Mesenchymal stem cell (in vitro differentiated cells and primary cell): ENCODE measurements at regions not wholly inside any gene's neighbourhood (a gene's known extent, or its start where the extent isn't known, plus 50 kb on each side); places are given as distances from the start of the nearest gene placed in this dataset.

Experiments used
- DNase-seq: peaks from one replicate; pipeline ENCODE4 v3.0.0-alpha.2; 2013
- H2AFZ ChIP-seq: one replicate; pipeline ENCODE4 v1.6.1; 2013; ENCODE audit warnings: low read depth, mild to moderate bottlenecking, control low read depth, inconsistent platforms, low read length, moderate library complexity
- H2AK5ac ChIP-seq: 2 replicates; pipeline ENCODE4 v1.6.1; 2013; ENCODE audit warnings: low read length, moderate library complexity, mild to moderate bottlenecking, inconsistent platforms; ENCODE audit not compliant: severe bottlenecking
- H2BK120ac ChIP-seq: one replicate; pipeline ENCODE4 v1.6.1; 2013; ENCODE audit warnings: low read depth, mild to moderate bottlenecking, inconsistent platforms, low read length, moderate library complexity
- H2BK12ac ChIP-seq, 2 experiments: one replicate each; pipeline ENCODE4 v1.6.1; 2013; ENCODE audit warnings: inconsistent platforms in 2 of 2, low read length in 2 of 2, mild to moderate bottlenecking in 2 of 2, moderate library complexity in 2 of 2, control low read depth in 1 of 2
- H2BK15ac ChIP-seq: one replicate; pipeline ENCODE4 v1.6.1; 2013; ENCODE audit warnings: mild to moderate bottlenecking, low read depth, inconsistent platforms; ENCODE audit not compliant: poor library complexity, severe bottlenecking
- H2BK5ac ChIP-seq: 2 replicates; pipeline ENCODE4 v1.6.1; 2013; ENCODE audit warnings: low read depth, mild to moderate bottlenecking, low read length, control low read depth, inconsistent platforms; ENCODE audit not compliant: poor library complexity, severe bottlenecking
- H3K14ac ChIP-seq, 2 experiments: one replicate each; pipeline ENCODE4 v1.6.1; 2013; ENCODE audit warnings: inconsistent platforms in 2 of 2, low read length in 2 of 2, control low read depth in 1 of 2, mild to moderate bottlenecking in 1 of 2, moderate library complexity in 1 of 2
- H3K18ac ChIP-seq, 2 experiments: one replicate each; pipeline ENCODE4 v1.6.1; 2013; ENCODE audit warnings: inconsistent platforms in 2 of 2, low read length in 2 of 2, control low read depth in 1 of 2, low read depth in 1 of 2, mild to moderate bottlenecking in 1 of 2
- H3K23ac ChIP-seq, 2 experiments: one replicate each; pipeline ENCODE4 v1.6.1; 2013; ENCODE audit warnings: inconsistent platforms in 2 of 2, low read length in 2 of 2, mild to moderate bottlenecking in 2 of 2, moderate library complexity in 2 of 2, control low read depth in 1 of 2
- H3K27ac ChIP-seq: 2 replicates; pipeline ENCODE4 v1.5.1; 2013; ENCODE audit warnings: mild to moderate bottlenecking, moderate library complexity, low read length, control low read depth, inconsistent platforms; ENCODE audit not compliant: poor library complexity, severe bottlenecking
- H3K27me3 ChIP-seq, 2 experiments: 2 replicates each; pipeline versions ENCODE4 v1.6.1 to v1.7.0; 2013; ENCODE audit warnings: low read length in 2 of 2, mild to moderate bottlenecking in 2 of 2, moderate library complexity in 2 of 2, control low read depth in 1 of 2, inconsistent platforms in 1 of 2; ENCODE audit not compliant: control insufficient read depth in 1 of 2, insufficient read depth in 1 of 2
- H3K36me3 ChIP-seq, 2 experiments: 2 replicates each; pipeline versions ENCODE4 v1.6.1 to v1.7.0; 2013; ENCODE audit warnings: low read length in 2 of 2, control low read depth in 1 of 2, inconsistent platforms in 1 of 2, low read depth in 1 of 2, mild to moderate bottlenecking in 1 of 2; ENCODE audit not compliant: insufficient read depth in 2 of 2, control insufficient read depth in 1 of 2
- H3K4ac ChIP-seq, 2 experiments: one replicate each; pipeline ENCODE4 v1.6.1; 2013; ENCODE audit warnings: inconsistent platforms in 2 of 2, low read length in 2 of 2, mild to moderate bottlenecking in 2 of 2, moderate library complexity in 2 of 2, control low read depth in 1 of 2, low read depth in 1 of 2
- H3K4me1 ChIP-seq: 2 replicates; pipeline ENCODE4 v1.6.1; 2013; ENCODE audit warnings: low read depth, low read length, control low read depth; ENCODE audit not compliant: control insufficient read depth, insufficient read depth
- H3K4me2 ChIP-seq: 2 replicates; pipeline ENCODE4 v1.6.1; 2013; ENCODE audit warnings: low read length, mild to moderate bottlenecking, inconsistent platforms; ENCODE audit not compliant: poor library complexity, severe bottlenecking
- H3K4me3 ChIP-seq, 2 experiments: 2 replicates each; pipeline versions ENCODE4 v1.5.1 to v1.7.0; 2013; ENCODE audit warnings: low read length in 2 of 2, mild to moderate bottlenecking in 2 of 2, control low read depth in 1 of 2, low read depth in 1 of 2; ENCODE audit not compliant: insufficient read depth in 1 of 2
- H3K79me1 ChIP-seq: replicated peaks from 2 replicates; pipeline ENCODE4 v1.6.1; 2013; ENCODE audit warnings: mild to moderate bottlenecking, control low read depth, low read length, inconsistent platforms; ENCODE audit not compliant: poor library complexity, severe bottlenecking
- H3K9ac ChIP-seq: 2 replicates; pipeline ENCODE4 v1.7.0; 2013; ENCODE audit warnings: mild to moderate bottlenecking, low read length, moderate library complexity
- H3K9me3 ChIP-seq: 2 replicates; pipeline ENCODE4 v1.7.0; 2013; ENCODE audit warnings: mild to moderate bottlenecking, low read length; ENCODE audit not compliant: control insufficient read depth
- H4K8ac ChIP-seq: one replicate; pipeline ENCODE4 v1.6.1; 2013; ENCODE audit warnings: inconsistent platforms, mild to moderate bottlenecking, low read length, moderate library complexity
- H4K91ac ChIP-seq: one replicate; pipeline ENCODE4 v1.6.1; 2013; ENCODE audit warnings: mild to moderate bottlenecking, low read length, inconsistent platforms
- WGBS: methylation state at CpG from one replicate; pipeline ENCODE4 v1.1.7; 2013; ENCODE audit warnings: mixed read lengths; 5-methylcytosine and 5-hydroxymethylcytosine counted together

DNA sequence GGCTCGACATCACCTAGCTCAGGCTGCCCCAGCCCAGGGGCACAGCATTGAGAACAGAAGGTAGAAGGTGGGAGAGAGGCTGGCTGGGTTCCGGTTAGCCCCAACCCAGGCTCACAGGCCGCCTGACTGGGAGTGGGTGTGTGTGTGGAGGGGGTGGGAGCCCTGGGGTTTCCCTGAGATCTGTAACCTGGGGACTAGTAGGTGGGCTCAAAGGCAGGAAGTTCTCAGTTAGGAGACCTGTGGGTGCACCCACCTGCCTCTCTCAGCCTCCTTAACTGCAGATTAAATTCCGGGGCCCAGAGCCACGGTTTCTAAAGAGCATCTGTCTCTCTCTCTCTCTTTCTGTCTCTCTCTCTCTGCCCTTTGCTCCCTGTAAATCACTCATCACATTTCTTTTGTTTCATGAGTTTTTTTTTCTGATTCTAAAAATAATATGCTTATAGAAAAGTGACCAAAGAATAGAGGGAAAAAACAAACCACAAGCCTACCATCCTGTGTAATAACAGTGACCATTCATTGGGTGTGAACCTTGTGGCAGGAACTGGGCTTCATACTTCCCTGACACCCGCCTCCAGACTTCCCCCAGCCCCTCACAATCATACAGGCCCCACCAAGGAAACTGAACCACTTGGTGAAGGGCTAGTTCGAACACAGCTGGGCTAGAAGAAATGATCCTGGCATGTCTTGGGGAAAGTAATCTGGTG, 83.4 kb upstream of the SMNDC1 start:
- no peak overlapping the region for H3K4me3 ChIP-seq
- H2BK15ac ChIP-seq, result no peak overlapping the region
- no peak overlapping the region for H4K91ac ChIP-seq
- 91% methylated on average over 7 of the region's 7 CpGs for WGBS
- no peak for DNase-seq
- H3K9me3 ChIP-seq, result no peaks in the 10 kb centered on the region
- H2BK120ac ChIP-seq, result no peak overlapping the region
- no peak overlapping the region for H2AFZ ChIP-seq
- H3K4me1 ChIP-seq, result peaks cover 3% of the 10 kb centered on the region
- no peak overlapping the region for H3K9ac ChIP-seq
- no peak overlapping the region for H2BK5ac ChIP-seq
- H3K14ac ChIP-seq, result no peak overlapping the region
- H2BK12ac ChIP-seq, result peak overlapping the region in 1 of 2 experiments; percentile 33
- H3K23ac ChIP-seq, result no peak overlapping the region
- H3K27ac ChIP-seq, result no peak overlapping the region
- no peaks in the 10 kb centered on the region for H3K36me3 ChIP-seq
- no peak overlapping the region for H3K4me2 ChIP-seq
- no peak overlapping the region for H4K8ac ChIP-seq
- H3K27me3 ChIP-seq, result no peaks in the 10 kb centered on the region
- no peak overlapping the region for H3K18ac ChIP-seq
- no peaks in the 10 kb centered on the region for H3K79me1 ChIP-seq
- H3K4ac ChIP-seq, result no peak overlapping the region
- H2AK5ac ChIP-seq, result no peak overlapping the region

DNA sequence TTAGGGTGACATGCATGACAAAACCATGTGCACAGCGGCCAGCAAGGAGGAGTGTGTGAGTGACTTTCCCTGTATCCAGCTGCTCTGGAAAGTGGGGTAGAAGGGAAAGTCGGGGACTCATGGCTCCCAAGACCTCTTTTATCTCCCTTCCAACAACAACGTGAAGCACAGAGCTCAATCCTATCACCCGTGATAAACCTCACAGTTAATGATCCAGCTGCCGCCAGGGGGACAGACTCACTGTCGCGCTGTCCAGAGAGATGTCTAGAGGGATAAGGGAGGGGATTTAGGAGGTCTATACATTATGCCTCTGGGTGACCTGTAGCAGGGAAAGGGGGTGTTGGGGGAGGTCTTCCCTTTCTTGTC, 84.0 kb upstream of the SMNDC1 start:
- DNase-seq, result no peak
- H3K4me2 ChIP-seq, result no peak overlapping the region
- H3K27me3 ChIP-seq, result no peaks in the 10 kb centered on the region
- no peak overlapping the region for H3K4me3 ChIP-seq
- H2BK120ac ChIP-seq, result no peak overlapping the region
- no peak overlapping the region for H4K8ac ChIP-seq
- H3K4ac ChIP-seq, result no peak overlapping the region
- 93% methylated on average over 4 of the region's 7 CpGs for WGBS
- H3K36me3 ChIP-seq, result no peaks in the 10 kb centered on the region
- no peak overlapping the region for H2AFZ ChIP-seq
- H3K79me1 ChIP-seq, result no peaks in the 10 kb centered on the region
- H2AK5ac ChIP-seq, result no peak overlapping the region
- H3K18ac ChIP-seq, result no peak overlapping the region
- H3K23ac ChIP-seq, result no peak overlapping the region
- H3K9ac ChIP-seq, result peak overlapping the region; percentile 5
- H2BK15ac ChIP-seq, result no peak overlapping the region
- no peak overlapping the region for H2BK5ac ChIP-seq
- H3K4me1 ChIP-seq, result peaks cover 3% of the 10 kb centered on the region
- H3K9me3 ChIP-seq, result no peaks in the 10 kb centered on the region
- no peak overlapping the region for H3K27ac ChIP-seq
- H2BK12ac ChIP-seq, result peak overlapping the region in 1 of 2 experiments; percentile 33
- no peak overlapping the region for H3K14ac ChIP-seq
- H4K91ac ChIP-seq, result no peak overlapping the region

DNA sequence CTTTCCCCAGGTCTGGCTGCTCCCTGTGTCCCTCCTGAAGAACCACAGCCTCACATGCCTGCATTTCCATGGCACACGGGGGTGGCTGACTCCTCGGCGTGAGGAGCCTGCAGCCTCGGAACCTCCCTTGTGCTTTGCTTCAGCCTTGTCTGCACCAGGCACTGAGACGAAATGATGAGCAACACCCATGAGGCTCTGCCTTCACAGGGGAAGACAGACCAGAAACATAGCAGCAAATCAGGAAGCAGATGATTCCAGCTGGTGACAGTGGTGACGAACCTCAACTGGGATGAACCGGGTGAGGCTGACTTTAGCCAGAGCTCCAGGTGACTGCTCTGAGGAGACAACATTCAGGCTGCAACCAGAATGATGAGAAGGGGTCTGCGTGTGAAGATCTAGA, 84.5 kb upstream of the SMNDC1 start:
- no peak overlapping the region for H2AK5ac ChIP-seq
- H4K91ac ChIP-seq, result no peak overlapping the region
- no peak for DNase-seq
- H2AFZ ChIP-seq, result no peak overlapping the region
- H3K27ac ChIP-seq, result no peak overlapping the region
- H3K4me3 ChIP-seq, result no peak overlapping the region
- H4K8ac ChIP-seq, result no peak overlapping the region
- H3K9me3 ChIP-seq, result no peaks in the 10 kb centered on the region
- H3K27me3 ChIP-seq, result no peaks in the 10 kb centered on the region
- H2BK5ac ChIP-seq, result no peak overlapping the region
- no peak overlapping the region for H3K23ac ChIP-seq
- H2BK15ac ChIP-seq, result no peak overlapping the region
- H3K9ac ChIP-seq, result peak overlapping the region; percentile 5
- H3K14ac ChIP-seq, result no peak overlapping the region
- no peak overlapping the region for H3K4me2 ChIP-seq
- WGBS, result 87% methylated on average over 8 of the region's 8 CpGs
- H2BK12ac ChIP-seq, result no peak overlapping the region
- H3K18ac ChIP-seq, result no peak overlapping the region
- no peak overlapping the region for H2BK120ac ChIP-seq
- H3K36me3 ChIP-seq, result no peaks in the 10 kb centered on the region
- H3K4ac ChIP-seq, result no peak overlapping the region
- peaks cover 3% of the 10 kb centered on the region for H3K4me1 ChIP-seq
- H3K79me1 ChIP-seq, result no peaks in the 10 kb centered on the region

DNA sequence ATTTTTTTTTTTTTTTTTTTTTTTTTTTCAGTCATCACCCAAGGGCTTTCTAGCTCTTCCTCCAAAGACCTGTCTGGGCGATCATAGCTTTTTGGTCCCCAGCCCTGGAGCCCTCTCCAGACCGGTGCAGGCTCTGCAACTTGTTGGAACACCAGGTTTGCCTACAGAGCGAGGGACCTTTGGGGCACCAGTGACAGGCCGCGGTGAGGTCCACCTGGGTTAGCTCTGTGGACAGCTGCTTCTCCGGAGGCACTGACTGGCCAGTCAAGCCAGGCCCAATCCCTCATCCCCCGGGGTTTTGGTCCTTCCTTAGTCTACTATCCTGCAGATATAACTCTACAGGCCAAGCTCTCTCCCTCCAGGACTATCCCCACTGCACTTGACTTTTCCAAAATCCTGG, 86.8 kb upstream of the SMNDC1 start:
- no peak for DNase-seq
- no peaks in the 10 kb centered on the region for H3K36me3 ChIP-seq
- H3K9me3 ChIP-seq, result no peaks in the 10 kb centered on the region

More for the DNA sequence above, 86.8 kb upstream of the SMNDC1 start:
- no peak overlapping the region for H2BK15ac ChIP-seq
- H3K4me1 ChIP-seq, result peaks cover 10% of the 10 kb centered on the region
- no peak overlapping the region for H4K91ac ChIP-seq
- H2AFZ ChIP-seq, result no peak overlapping the region
- no peak overlapping the region for H3K4me3 ChIP-seq
- H3K14ac ChIP-seq, result no peak overlapping the region
- H3K18ac ChIP-seq, result no peak overlapping the region
- H2AK5ac ChIP-seq, result no peak overlapping the region
- no peak overlapping the region for H3K27ac ChIP-seq
- H2BK5ac ChIP-seq, result no peak overlapping the region
- H3K23ac ChIP-seq, result no peak overlapping the region
- H4K8ac ChIP-seq, result no peak overlapping the region
- WGBS, result 93% methylated on average over 7 of the region's 7 CpGs
- H3K4me2 ChIP-seq, result no peak overlapping the region
- H3K9ac ChIP-seq, result no peak overlapping the region
- no peak overlapping the region for H2BK120ac ChIP-seq
- H3K79me1 ChIP-seq, result no peaks in the 10 kb centered on the region
- no peak overlapping the region for H2BK12ac ChIP-seq
- no peaks in the 10 kb centered on the region for H3K27me3 ChIP-seq
- no peak overlapping the region for H3K4ac ChIP-seq
